Heart left ventricle (tissue), 16 donors: ENCODE measurements at regions not wholly inside any gene's neighbourhood (a gene's known extent, or its start where the extent isn't known, plus 50 kb on each side); places are given as distances from the start of the nearest gene placed in this dataset.

Experiments used
- ATAC-seq, 4 donors: fragments of 200-7000 bp; cut with Tn5 transposase; one replicate each; pipeline ENCODE4 v1.9.1; 2020 to 2022; ENCODE audit warnings: moderate library complexity in 4 of 4, mild to moderate bottlenecking in 3 of 4, moderate number of reproducible peaks in 1 of 4
- DNase-seq, 5 donors: peaks; one replicate each; pipeline ENCODE4 v3.0.0-alpha.2; 2020
- H3K27ac ChIP-seq, 12 donors: fragments of 200-600 bp; sonication (generic) in 4 of 12; one replicate each; pipeline versions ENCODE4 v1.5.0 to v1.8.0; 2016 to 2022; ENCODE audit warnings: mild to moderate bottlenecking in 2 of 12
- H3K27me3 ChIP-seq, 9 donors: fragments of 200-600 bp; sonication (generic) in 2 of 9; one replicate each; pipeline versions ENCODE4 v1.5.1 to v1.8.0; 2016 to 2022; ENCODE audit warnings: mild to moderate bottlenecking in 3 of 9
- H3K36me3 ChIP-seq, 9 donors: fragments of 200-600 bp; sonication (generic) in 2 of 9; one replicate each; pipeline versions ENCODE4 v1.5.0 to v1.8.0; 2018 to 2022; ENCODE audit warnings: mild to moderate bottlenecking in 2 of 9
- H3K4me1 ChIP-seq, 12 donors: fragments of 200-600 bp; sonication (generic) in 4 of 12; one replicate each; pipeline versions ENCODE4 v1.5.0 to v1.8.0; 2016 to 2022; ENCODE audit warnings: mild to moderate bottlenecking in 3 of 12
- H3K4me3 ChIP-seq, 12 donors: fragments of 200-600 bp; sonication (generic) in 4 of 12; one replicate each; pipeline versions ENCODE4 v1.5.0 to v1.8.0; 2017 to 2022; ENCODE audit warnings: mild to moderate bottlenecking in 9 of 12, moderate library complexity in 4 of 12
- H3K9me3 ChIP-seq, 12 donors: fragments of 200-600 bp; sonication (generic) in 4 of 12; one replicate each; pipeline versions ENCODE4 v1.5.0 to v1.8.0; 2016 to 2022; ENCODE audit warnings: mild to moderate bottlenecking in 1 of 12
- CTCF ChIP-seq, 12 donors: fragments of 200-600 bp; sonication (generic) in 4 of 12; IDR thresholded peaks; one replicate each; pipeline versions ENCODE4 v1.5.0 to v1.8.0; 2018 to 2022; ENCODE audit warnings: antibody characterized with exemption in 12 of 12, mild to moderate bottlenecking in 5 of 12
- POLR2A ChIP-seq, 2 donors: fragments of 450-650 bp; IDR thresholded peaks; one replicate each; pipeline ENCODE4 v1.6.1; 2017; ENCODE audit warnings: antibody characterized with exemption in 2 of 2, mild to moderate bottlenecking in 2 of 2, moderate library complexity in 2 of 2
- WGBS, 4 donors: extraction: QIAGEN DNeasy Blood & Tissue Kit in 2 of 4; methylation state at CpG; one replicate each; pipeline versions ENCODE4 v1.1.5 to v1.1.7; 2013 to 2018; 5-methylcytosine and 5-hydroxymethylcytosine counted together
- intact Hi-C, 10 donors: fragments of 100-400 bp; cut with DNase I; formaldehyde crosslinking; loops; one replicate each; pipeline versions ENCODE4 v1.11.1 to v1.14.2; 2022
- donor health status: ischemic (EF 13 %, LVEDD 7.1; RV severe dilation, severe dysfunction).
- donor health status: healthy with polysubstance abuse.
- donor health status: DM: no; HTN: yes; CAD: no.
- donor health status: DM: no; HTN: no; CAD: no.
- donor health status: ischemic (EF 25% LVEDD 6.9; RV normal size, moderate dysfunction).
- donor health status: ischemic (EF 25% LVEDD 5.7; RV mildly dilated, moderate dysfunction).
- donor health status: healthy.
- donor health status: DM: yes; HTN: yes; CAD: no.
- donor health status: ischemic (EF 35%, LVEDD 5.7; RV mildly dilated, moderate dysfunction).
- donor health status: nonischemic (EF 11% LVEDD 7.7; RV severe dilation, severe dysfunction).
- donor health status: DM: yes; HTN: yes; CAD: no.
- donor health status: PGD.
- donor health status: ischemic (EF 29% LVEDD 5.4; RV normal size, mild dysfunction).
- donor health status: nonischemic (EF 23%, LVEDD 6.1; RV moderate dilation, normal function).

- Histone ChIP-seq H3K9me3 (no peaks in the 10 kb centered on the region), H3K4me3 (no peak overlapping the region), H3K27ac (peak overlapping the region in 11 of 12 donors; percentile 2 to 75 (median 50)), H3K4me1 (peaks cover 0 to 19% (median 0%) of the 10 kb centered on the region in 12 donors), H3K36me3 (no peaks in the 10 kb centered on the region), H3K27me3 (peaks cover 0 to 4% (median 0%) of the 10 kb centered on the region in 9 donors)
- TF ChIP-seq CTCF (IDR thresholded peaks at IDR 0.05) (no peak), POLR2A (IDR thresholded peaks at IDR 0.05) (no peak)
- no peak for ATAC-seq
- no peak for DNase-seq
- intact Hi-C loops = no loop called here
- WGBS, 4 donors = 80 to 85% (median 83%) methylated on average over 3 of the region's 3 CpGs
Observed at GRCh38 chr7:25731846-25732245, 420.2 kb upstream of the NFE2L3 start.

GRCh38 chr7:25732766-25733217, 419.2 kb upstream of the NFE2L3 start:
- Histone ChIP-seq H3K4me1 (peaks cover 0 to 19% (median 0%) of the 10 kb centered on the region in 12 donors), H3K36me3 (no peaks in the 10 kb centered on the region), H3K4me3 (no peak overlapping the region), H3K27me3 (peaks cover 0 to 4% (median 0%) of the 10 kb centered on the region in 9 donors), H3K9me3 (no peaks in the 10 kb centered on the region), H3K27ac (no peak overlapping the region)
- ATAC-seq = no peak
- DNase-seq = no peak
- no peak for TF ChIP-seq CTCF (IDR thresholded peaks at IDR 0.05)
- TF ChIP-seq POLR2A (IDR thresholded peaks at IDR 0.05) = no peak
- intact Hi-C loops = no loop called here
- 71 to 85% (median 79%) methylated on average over 12 of the region's 12 CpGs for WGBS, 4 donors

- intact Hi-C loops = no loop called here
- peaks cover 0 to 4% (median 0%) of the 10 kb centered on the region in 9 donors for H3K27me3 ChIP-seq
- H3K27ac ChIP-seq = no peak overlapping the region
- no peak overlapping the region for H3K4me3 ChIP-seq
- TF ChIP-seq POLR2A (IDR thresholded peaks at IDR 0.05) = no peak
- TF ChIP-seq CTCF (IDR thresholded peaks at IDR 0.05) = no peak
- ATAC-seq = peak in 1 of 4 donors; percentile 42
- no peak for DNase-seq
- no peaks in the 10 kb centered on the region for H3K9me3 ChIP-seq
- H3K36me3 ChIP-seq = no peaks in the 10 kb centered on the region
- 79 to 88% (median 82%) methylated on average over 8 of the region's 8 CpGs for WGBS, 4 donors
- H3K4me1 ChIP-seq = peaks cover 0 to 16% (median 0%) of the 10 kb centered on the region in 12 donors
Observed at GRCh38 chr7:25735674-25736242, 416.2 kb upstream of the NFE2L3 start.

GRCh38 chr7:25738528-25738927, 413.5 kb upstream of the NFE2L3 start:
- ATAC-seq (no peak), DNase-seq (no peak)
- Histone ChIP-seq H3K27ac (no peak overlapping the region), H3K36me3 (no peaks in the 10 kb centered on the region), H3K4me1 (no peaks in the 10 kb centered on the region), H3K9me3 (no peaks in the 10 kb centered on the region), H3K4me3 (no peak overlapping the region), H3K27me3 (peaks cover 0 to 4% (median 0%) of the 10 kb centered on the region in 9 donors)
- no peak for TF ChIP-seq POLR2A (IDR thresholded peaks at IDR 0.05)
- no peak for TF ChIP-seq CTCF (IDR thresholded peaks at IDR 0.05)
- WGBS, 4 donors = 85 to 88% (median 87%) methylated on average over 4 of the region's 4 CpGs
- intact Hi-C loops = no loop called here
